Activated CD4-positive, alpha-beta T cell treated with anti-CD3 and anti-CD28 coated beads, Interleukin-2, amount 50 U/mL, for 1 hour (primary cell): ENCODE measurements at regions not wholly inside any gene's neighbourhood (a gene's known extent, or its start where the extent isn't known, plus 50 kb on each side); places are given as distances from the start of the nearest gene placed in this dataset.
"Not testable (repeated sequence)": the region's sequence is repeated elsewhere in the genome, so short reads cannot be mapped to it uniquely, and the experiment has no call there.

Experiments used
- DNase-seq: peaks from one replicate; pipeline ENCODE4 v3.0.0-alpha.2; 2020

DNA sequence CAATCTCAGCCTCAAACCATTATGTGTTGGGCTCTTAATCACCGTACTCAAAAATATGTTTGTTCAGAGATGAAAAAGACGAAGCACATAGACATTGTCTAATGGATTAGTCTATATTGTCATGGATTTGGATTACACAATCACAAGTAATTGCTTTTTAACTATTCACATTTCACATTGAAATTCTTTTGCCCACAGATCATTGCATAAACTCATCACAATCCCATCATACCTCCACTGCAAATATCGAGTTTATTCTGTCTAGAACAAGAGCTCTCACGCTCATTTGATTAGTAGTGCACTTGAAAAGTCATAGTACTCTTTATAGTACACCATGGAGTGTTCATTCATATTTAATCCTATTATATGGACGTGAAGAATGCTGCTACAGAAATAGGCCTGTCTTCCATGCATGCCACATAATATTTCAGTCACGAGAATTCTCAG lies 97.9 kb upstream of the SOX11 start:
- no peak for DNase-seq

DNA sequence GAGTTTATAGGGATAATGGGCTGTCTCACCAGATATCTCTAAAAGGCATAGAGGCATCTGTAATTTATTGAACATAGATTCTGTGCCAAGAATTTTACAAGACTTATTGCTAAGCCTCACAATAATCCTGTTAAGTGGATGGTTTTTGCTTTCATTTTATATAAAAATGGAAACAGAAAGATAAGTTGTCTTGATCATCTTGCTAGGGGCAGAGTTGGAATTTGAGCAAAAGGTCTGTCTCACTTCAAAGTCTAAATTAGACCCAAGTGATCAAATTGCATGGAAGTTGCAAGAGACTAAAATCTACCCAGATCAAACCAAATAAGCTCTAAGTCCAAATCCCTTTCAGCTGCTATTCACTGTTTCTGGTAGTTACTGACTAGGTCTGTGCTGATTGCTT lies 95.3 kb upstream of the SOX11 start:
- DNase-seq, result no peak

DNA sequence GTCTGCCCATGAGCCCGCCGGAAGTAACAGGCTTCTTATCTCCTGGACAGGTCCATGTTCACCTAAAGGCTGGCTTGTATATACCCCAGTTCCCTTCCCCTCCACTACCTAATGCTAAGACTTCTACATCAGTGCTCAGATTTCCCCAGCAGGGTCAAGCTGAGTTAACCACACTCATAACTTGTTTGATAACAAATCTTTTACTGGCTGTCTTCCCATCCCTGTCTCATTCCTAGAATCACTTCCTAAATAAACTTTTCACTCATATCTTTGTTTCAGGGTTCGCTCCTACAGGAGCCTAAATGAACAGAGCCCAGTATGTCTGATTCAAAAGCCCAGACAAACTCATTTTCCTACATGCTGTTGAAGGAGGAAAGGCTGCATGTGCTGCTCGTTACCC lies 94.0 kb upstream of the SOX11 start:
- DNase-seq, result no peak

DNA sequence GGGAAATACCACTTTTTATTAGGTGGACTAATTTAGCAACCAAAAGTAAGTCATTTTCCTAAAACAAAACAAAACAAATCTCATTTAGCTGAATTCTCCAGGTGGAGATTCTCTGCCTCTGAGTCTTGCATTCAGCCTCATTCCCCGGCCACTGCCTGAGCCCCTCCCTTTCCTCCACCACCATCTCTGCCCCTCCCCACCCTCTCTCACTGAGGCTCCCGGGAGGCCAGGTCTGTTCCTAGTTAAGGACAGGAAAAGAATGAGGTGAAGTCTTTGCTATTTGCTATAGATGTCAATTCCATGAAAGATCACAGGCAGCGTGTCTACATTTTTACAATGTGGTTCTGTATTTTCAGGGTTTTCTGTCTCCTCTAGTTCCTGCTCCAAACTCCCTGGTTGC lies 83.0 kb upstream of the SOX11 start:
- no peak for DNase-seq

DNA sequence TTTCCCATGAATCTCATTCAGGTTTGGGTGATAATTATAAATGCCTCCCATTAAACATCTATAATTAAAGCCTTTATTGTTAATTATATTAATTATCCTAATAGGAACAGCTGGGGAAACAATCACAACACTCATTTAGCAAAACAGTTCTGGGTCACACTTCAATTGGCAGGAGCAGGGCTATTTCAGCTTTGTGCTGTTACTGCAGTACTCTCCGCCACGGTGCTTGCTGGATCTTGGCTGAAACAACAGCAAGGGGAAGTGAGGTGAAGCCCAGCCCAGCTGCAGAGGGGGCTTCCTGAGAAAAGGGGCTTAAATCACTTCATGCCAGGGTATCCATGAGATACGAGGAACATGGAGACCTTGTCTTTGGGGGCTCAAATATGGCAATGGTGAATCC lies 79.5 kb upstream of the SOX11 start:
- DNase-seq, result no peak

DNA sequence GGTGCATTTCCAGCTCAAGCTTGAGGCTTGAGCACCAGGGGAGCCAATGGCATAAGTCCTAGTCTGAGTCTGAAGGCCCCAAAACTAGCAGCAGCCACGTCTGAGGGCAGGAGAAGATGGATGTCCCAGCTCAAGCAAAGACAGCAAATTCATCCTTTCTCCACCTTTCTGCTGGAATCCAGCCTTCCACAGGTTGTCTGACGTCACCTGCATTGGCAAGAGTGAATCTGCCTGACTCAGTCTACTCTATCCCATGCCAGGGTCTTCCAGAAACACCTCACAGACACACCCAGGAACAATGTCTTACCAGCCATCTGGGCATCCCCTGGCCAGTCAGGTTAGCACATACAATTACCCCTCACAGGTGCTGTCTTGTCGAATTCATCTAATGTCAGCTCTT lies 76.2 kb upstream of the SOX11 start:
- DNase-seq, result no peak

DNA sequence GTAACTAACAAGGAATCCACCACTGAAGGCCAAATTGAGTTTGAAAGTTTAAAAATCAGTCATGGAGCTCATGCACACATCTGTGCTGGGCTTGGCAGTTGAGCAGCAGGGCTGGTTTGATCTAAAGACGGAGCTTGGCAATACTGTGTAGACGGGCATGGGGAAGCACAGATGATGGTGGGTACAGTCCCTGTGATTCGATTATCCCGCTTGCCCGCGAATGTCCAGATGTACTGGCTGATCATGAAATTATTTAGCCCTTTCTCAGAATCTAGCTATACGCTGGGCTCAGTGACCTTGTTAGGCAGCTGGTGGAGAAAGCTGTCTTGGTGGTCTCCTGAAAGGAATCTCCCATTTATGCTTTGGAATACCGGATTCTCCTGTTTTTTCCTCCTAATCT lies 74.8 kb upstream of the SOX11 start:
- DNase-seq, result no peak

DNA sequence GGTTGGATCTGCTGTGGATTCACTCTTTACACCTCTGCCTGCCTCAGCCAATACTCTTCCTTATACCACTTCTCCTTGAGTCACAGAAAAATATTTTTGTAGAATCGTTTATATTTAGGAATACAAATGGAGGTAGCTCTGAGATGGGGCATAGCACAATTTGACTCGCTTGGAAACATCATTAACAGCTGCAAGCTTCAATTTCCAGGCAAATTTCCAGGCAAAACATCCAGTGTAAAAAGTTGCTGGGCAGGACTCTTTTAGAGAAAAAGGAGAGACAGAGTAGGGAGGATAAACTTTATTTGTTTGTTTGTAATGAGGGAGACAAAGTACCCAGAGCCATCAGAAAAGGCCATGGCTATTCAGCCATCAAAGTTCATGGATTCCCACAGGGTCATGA lies 74.4 kb upstream of the SOX11 start:
- no peak for DNase-seq

DNA sequence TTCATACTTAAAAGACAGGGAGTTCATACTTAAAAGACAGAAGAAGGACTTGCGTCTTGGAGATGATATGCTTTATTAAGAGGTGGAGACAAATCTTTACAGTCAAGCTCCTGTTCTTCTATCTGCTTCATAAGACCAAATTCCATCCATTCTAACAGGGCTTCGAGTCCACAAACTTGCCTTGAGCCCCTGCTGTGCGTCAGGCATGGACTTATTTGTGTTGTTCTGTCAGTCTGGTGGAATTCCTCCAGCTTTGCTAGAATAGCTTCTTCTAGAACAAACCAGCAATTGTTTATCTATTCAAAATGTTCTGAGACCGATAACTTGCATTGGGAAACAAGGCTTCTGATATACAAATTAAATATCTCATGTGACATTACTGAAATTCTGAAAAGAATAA lies 73.9 kb upstream of the SOX11 start:
- DNase-seq, result no peak

DNA sequence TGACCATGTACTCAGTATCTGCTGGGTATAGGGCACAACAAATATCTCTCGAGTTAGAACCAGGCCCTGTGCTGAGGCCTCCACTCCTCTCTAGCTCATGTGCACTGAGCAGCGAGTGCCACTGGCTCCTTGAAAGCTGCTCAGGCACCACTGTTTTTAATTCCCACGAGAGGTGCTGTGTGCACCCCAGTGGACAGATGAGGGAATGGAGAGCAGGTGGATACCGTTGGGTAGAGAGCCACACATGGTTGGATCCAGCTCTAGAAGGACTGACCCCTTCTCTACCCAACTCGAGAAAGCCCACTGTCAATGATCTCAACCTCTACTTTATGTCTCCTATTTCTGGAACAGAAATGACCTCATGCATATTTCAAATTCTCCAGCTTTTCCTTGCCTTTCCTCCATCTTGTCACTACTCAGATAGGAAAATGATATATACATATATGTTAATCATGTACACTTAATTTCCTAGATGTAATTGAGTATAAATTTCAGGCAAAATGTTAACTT lies 66.6 kb upstream of the SOX11 start:
- DNase-seq, result not testable (repeated sequence)

DNA sequence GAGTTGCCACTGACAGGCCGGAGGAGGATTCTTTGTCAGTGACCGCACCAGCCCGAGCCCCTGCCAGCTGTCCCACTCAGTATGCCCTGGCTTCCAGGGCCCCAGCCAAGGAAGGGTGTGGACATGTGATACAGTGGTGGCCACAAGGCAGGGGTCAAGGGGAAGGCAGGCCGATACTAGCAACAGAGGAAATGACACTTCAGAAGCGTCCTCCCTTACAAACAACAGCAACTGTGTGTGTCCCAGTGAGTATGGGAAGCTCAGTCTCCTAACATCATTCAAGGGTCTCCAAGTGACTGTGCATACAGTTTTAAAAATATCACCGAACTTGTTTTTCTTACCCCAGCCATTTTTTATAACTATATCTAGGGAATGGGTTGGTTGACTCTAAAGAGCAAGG lies 63.7 kb upstream of the SOX11 start:
- DNase-seq, result not testable (repeated sequence)

DNA sequence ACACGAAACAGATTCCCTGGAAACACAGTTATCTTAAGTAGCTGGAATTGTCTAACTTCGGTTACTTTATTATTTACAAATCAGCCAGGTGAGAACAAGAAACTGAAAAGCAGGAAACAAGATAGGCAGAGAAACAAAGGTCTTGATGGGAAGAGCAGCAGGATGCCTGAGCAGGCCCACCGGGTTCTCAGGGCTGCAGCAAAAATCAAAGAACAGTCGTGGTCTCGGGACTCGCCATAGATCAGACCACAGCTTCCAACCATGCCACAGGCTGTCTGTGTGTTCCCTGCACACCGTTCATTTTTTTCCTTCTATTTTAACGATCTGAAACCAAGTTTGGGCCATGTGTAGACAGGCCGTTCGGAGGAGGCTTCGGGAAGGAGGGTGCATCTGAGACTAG lies 62.7 kb upstream of the SOX11 start:
- not testable (repeated sequence) for DNase-seq

DNA sequence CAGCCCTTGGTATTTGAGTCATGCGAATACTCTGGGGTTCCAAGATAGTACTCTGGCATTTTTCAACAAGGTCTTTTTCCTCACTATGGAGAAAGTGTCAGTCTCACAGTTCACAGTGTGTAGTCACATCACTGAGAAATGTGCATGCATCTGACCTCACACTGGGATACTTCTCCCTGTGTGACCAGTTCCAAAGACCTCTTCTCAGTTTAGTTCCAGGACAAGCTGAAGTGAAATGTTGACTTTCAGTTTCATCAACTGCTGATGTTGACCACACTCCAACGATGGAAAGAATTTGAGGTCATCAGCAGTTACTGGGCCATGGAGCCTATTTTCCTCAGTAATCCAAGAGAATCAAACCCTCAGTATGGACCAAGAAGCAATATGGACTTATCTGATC lies 55.1 kb upstream of the SOX11 start:
- DNase-seq, result not testable (repeated sequence)
